NOMO-1 (cell line): ENCODE measurements at regions not wholly inside any gene's neighbourhood (a gene's known extent, or its start where the extent isn't known, plus 50 kb on each side); places are given as distances from the start of the nearest gene placed in this dataset.
"Not testable (repeated sequence)": the region's sequence is repeated elsewhere in the genome, so short reads cannot be mapped to it uniquely, and the experiment has no call there.

Experiments
- DNase-seq, 2 experiments: peaks; one replicate each; lab custom pipeline; 2025; ENCODE audit not compliant: unreplicated experiment in 2 of 2; lab: John Stamatoyannopoulos, UW

GRCh38 chr9:13467157-13467556 is 187.7 kb upstream of the MPDZ start:
- no peak for DNase-seq

DNA sequence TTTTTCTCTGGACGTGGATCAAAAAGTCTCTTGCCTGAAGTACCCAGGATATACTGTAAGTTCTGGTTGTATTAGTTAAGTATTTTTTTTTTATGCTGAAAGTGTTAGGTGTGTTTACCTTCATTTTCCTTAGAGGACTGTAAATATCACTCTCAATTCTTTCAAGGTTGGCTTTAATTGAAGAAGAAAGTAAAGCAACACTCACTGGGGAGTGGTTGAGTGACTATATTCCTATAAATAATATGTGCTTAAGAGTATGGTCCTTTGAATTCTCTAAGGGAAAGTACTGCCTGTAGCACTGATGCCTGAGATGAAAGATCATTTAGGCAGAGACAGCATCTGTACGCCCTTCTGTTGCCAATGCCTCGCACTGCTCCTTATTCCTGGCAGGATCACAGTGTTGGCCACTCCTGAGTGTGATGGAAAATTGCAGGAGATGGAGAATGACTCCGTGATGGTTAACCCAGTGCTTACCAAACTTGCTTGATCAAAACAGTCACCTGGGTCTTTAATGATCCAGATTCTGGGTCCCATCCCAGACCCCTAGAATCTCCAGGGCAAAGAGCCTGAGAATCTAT is 182.0 kb upstream of the MPDZ start:
- no peak for DNase-seq

- no peak for DNase-seq
These were observed 179.6 kb upstream of the MPDZ start for GRCh38 chr9:13459071-13459470.

- no peak for DNase-seq
These were observed 178.3 kb upstream of the MPDZ start for GRCh38 chr9:13457795-13458194.

DNA sequence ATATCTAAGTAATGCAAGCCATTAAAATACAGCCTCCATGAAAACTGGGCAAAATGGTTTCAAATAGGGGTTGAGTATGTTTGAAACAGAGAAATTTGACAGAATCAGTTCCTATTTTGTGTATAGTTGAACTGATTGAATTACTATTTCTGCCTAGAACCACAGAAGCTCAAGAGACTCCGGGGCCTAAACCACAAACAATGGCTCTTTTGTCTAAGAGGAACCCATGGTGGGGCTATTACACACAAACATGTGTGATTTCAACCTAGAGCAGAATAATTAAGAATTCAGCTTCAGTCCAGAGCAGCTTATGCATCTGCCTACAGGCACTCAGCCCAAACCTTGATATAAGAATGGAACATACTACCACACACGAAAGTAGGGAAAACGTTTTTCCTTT is 171.2 kb upstream of the MPDZ start:
- peak in 1 of 2 experiments; percentile 27 for DNase-seq

- no peak for DNase-seq
These were observed 169.0 kb upstream of the MPDZ start for GRCh38 chr9:13448482-13448881.

GRCh38 chr9:13447843-13448422 is 168.4 kb upstream of the MPDZ start:
- no peak for DNase-seq

- DNase-seq, result no peak
These were observed 167.7 kb upstream of the MPDZ start for GRCh38 chr9:13446938-13447842.

DNA sequence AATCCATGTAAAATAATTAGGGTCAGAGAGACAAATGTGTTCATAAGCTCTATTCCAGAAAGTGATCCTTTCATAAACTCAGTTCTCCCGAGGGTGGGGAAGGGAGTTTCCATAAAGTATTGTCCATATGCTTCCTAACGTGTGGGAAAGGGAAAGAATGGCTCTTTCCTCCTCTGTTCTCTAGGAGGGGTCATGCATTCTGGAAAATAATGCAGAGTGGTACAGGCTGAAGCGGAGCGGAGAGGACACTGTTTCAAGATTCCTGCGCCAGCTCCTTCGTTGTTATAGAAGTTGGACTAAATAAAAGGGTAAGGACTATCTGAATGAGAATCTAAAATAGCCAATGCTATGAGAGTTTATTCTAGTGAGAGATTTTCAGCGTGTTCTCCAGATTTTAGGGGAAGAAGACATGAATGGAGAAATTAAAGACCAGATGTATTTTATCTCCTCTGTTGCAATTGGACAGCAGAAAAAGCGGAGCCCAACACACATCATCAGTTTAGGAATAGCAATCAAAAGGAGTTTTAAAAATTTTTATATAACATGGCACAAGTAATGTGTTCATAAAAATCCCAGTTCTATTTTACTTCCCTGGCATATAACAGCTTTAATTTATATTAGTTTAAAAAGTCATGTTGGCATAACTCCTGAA is 166.9 kb upstream of the MPDZ start:
- no peak for DNase-seq

DNA sequence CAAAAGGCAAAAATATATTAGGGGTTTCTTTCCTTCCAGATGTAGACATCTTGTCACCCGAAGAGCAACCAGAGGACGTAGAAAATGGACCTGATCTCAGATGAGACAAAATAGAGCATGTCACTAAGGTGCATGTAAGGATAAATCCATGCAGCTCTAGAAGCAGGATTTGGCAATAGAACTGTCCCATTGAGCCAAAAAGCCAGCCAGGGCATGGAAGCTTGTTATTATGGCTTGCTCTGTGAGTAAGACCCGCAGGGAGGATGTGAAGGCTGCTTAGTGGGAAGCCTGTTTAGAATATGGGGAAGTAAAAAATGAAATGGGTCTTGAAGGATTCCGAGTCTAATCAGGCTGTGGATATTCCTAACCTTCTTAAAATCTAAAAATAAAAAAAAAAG is 165.6 kb upstream of the MPDZ start:
- no peak for DNase-seq

DNA sequence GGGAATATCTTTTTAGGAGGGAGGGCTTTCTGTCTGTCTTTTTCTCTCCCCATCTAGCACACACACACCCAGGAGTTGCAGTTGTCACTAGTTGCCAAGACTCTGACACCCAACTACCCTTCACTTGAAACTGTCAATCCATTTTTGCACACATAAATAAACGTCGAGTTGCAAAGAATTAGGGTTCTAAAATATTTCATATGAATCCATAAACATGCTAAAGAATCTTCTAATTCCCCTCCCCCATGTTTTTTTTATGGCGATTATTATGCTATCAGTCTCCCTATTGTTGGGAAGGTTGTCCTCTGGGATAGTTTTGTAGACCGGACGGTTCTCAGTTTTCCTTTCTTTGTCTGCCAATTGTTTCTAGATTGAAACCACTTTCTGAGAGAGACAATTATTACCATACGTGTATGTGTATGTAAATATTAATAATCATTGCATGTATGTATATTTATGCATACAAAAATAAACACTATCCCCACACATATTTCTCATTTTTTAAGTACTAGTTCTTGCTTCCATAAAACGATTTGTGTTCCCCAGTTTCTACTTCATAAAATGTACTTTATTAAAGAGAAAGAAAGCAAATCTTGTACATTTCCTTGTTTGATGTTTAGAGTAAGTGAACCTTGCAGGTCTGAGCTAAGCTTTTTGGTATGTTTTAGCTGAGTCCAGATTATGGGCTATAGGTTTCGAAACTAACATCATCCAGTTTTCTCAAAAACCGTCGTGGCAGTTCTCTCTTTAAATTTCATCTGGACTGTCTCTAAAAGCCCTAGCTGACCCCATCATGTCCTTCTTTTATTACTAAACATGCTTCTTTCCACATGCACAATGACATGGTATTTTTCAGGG is 165.0 kb upstream of the MPDZ start:
- DNase-seq, result no peak

GRCh38 chr9:13443346-13444244 is 164.1 kb upstream of the MPDZ start:
- DNase-seq, result no peak

DNA sequence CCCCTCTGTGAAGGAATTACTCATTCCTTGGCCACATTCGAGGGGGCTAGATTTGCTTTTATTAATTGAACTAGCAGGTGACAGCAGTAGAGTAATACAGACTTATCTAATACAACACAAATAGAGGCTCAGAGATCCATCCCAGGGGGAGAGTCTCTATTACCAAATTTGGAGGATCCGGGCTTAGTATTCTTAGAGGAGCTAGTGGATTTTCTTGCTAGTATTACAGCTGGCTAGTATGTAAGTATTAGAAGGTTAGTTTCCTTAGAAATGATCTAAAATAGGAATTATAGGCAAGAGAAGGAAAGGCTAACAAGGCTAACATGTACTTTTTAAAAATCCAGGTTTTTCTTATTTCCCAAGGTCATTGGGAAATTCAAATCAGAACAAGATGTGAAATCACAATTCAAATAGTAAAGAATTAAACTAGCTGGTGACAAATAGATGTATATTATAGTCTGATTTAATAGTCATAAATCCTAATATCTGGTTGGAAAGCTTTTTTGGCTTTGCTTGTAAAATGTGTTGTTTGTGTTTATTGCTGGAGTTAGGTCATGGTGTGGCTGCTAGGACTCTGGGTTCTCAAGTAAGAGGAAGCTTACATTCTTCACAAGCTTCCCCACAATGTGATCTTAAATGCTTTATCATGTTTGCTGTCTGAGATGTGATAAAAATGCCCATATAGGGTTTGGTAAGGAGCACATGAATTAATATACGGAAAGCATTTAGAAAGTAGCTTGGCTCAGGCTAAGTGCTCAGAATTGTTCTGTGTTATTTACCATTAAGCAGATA is 160.4 kb upstream of the MPDZ start:
- DNase-seq, result no peak

GRCh38 chr9:13437866-13438265 is 158.4 kb upstream of the MPDZ start:
- DNase-seq, result no peak

- DNase-seq, result no peak
These were observed 157.1 kb upstream of the MPDZ start for GRCh38 chr9:13436591-13436990.

- DNase-seq, result not testable (repeated sequence)
These were observed 154.0 kb upstream of the MPDZ start for GRCh38 chr9:13433453-13433852.

- DNase-seq, result peak; percentile 8 to 75
These were observed 153.4 kb upstream of the MPDZ start for GRCh38 chr9:13432904-13433303.

DNA sequence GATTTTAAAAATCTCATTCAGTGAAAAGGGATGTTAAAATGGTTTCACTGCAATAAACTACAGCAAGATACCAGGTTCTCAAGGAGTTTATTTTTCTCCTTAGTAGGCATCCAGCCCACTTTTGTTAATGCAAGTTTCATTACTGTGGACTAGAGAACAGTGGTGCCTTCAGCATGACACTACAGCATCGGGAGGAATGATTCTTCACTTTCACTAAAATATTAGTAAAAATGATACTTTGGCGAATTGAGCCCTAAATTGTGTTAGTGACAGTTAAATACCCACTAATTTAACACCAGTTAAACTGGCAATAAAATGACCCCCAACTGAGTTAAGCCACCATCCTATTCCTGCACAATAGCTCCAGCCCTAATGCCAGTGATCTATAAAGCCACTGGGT is 152.2 kb upstream of the MPDZ start:
- DNase-seq, result no peak

GRCh38 chr9:13431222-13431536 is 151.7 kb upstream of the MPDZ start:
- DNase-seq, result no peak
